ENCODE measurements at regions not wholly inside any gene's neighbourhood (a gene's known extent, or its start where the extent isn't known, plus 50 kb on each side); places are given as distances from the start of the nearest gene placed in this dataset.

DNA sequence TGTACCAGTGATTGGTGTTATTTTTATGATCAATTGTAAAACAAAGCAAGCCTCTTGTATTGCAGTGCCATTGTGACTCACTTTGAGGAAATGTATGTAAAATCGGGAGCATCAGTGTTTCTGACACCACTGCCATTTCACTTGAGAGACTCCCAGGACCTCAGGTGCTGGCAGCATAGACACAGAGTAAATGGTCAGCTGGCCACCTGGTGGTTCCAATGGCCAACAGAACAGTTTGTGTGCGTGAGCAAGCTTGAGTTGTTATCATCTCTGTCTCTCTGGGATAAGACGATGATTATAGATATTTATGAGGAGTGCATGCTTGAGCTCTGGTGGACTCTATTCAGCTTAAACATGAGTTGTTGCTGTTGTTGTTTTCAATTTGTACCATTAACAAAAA lies 356.6 kb downstream of the GUCY2F start:
- TF ChIP-seq SUZ12 (IDR thresholded peaks at IDR 0.05) (no peak), L3MBTL2 (conservative IDR thresholded peaks at IDR 0.05) (no peak), LEF1 (IDR thresholded peaks at IDR 0.05; ENCODE audit: borderline replicate concordance) (no peak), SP1 (IDR thresholded peaks at IDR 0.05) (no peak), ELF4 (IDR thresholded peaks at IDR 0.05) (no peak), FOXM1 (IDR thresholded peaks at IDR 0.05; ENCODE audit: borderline replicate concordance) (no peak), ZNF384 (IDR thresholded peaks at IDR 0.05) (no peak), BHLHE40 (IDR thresholded peaks at IDR 0.05; ENCODE audit: borderline replicate concordance) (no peak), ARNT (IDR thresholded peaks at IDR 0.05) (no peak), FOXA1 (IDR thresholded peaks at IDR 0.05) (no peak), PKNOX1 (IDR thresholded peaks at IDR 0.05) (no peak), NFRKB (IDR thresholded peaks at IDR 0.05) (no peak), TARDBP (IDR thresholded peaks at IDR 0.05) (no peak)
